H9 (cell line): ENCODE measurements at regions not wholly inside any gene's neighbourhood (a gene's known extent, or its start where the extent isn't known, plus 50 kb on each side); places are given as distances from the start of the nearest gene placed in this dataset.

ENCODE experiments used
- DNase-seq: peaks from one replicate; pipeline ENCODE4 v3.0.0-alpha.2; 2017
- H2AFZ ChIP-seq: one replicate; pipeline ENCODE4 v1.6.1; 2013; ENCODE audit warnings: mild to moderate bottlenecking, low read length, control low read depth, moderate library complexity
- H2AK5ac ChIP-seq: 2 replicates; pipeline ENCODE4 v1.6.1; 2013; ENCODE audit warnings: low read length, control low read depth, mixed read lengths; ENCODE audit not compliant: insufficient read length
- H2BK120ac ChIP-seq: one replicate; pipeline ENCODE4 v1.6.1; 2013; ENCODE audit warnings: low read depth, mild to moderate bottlenecking, low read length, control low read depth, inconsistent platforms; ENCODE audit not compliant: poor library complexity, severe bottlenecking
- H2BK12ac ChIP-seq: 2 replicates; pipeline ENCODE4 v1.6.1; 2013; ENCODE audit warnings: low read length, control low read depth, mixed read lengths, low read depth; ENCODE audit not compliant: insufficient read length
- H2BK15ac ChIP-seq: 2 replicates; pipeline ENCODE4 v1.6.1; 2013; ENCODE audit warnings: low read depth, low read length, control low read depth
- H2BK20ac ChIP-seq: one replicate; pipeline ENCODE4 v1.6.1; 2013; ENCODE audit warnings: low read depth, mild to moderate bottlenecking, low read length, control low read depth, inconsistent platforms; ENCODE audit not compliant: poor library complexity, severe bottlenecking
- H2BK5ac ChIP-seq: 2 replicates; pipeline ENCODE4 v1.6.1; 2013; ENCODE audit warnings: low read length, control low read depth, mixed read lengths; ENCODE audit not compliant: insufficient read length
- H3K14ac ChIP-seq: 2 replicates; pipeline ENCODE4 v1.6.1; 2013; ENCODE audit warnings: low read length, control low read depth; ENCODE audit not compliant: insufficient read depth
- H3K18ac ChIP-seq: 2 replicates; pipeline ENCODE4 v1.6.1; 2013; ENCODE audit warnings: low read depth, mild to moderate bottlenecking, mixed read lengths, low read length, control low read depth; ENCODE audit not compliant: insufficient read length
- H3K23ac ChIP-seq: 2 replicates; pipeline ENCODE4 v1.6.1; 2013; ENCODE audit warnings: low read length, control low read depth, mixed read lengths, low read depth; ENCODE audit not compliant: insufficient read length
- H3K23me2 ChIP-seq: 2 replicates; pipeline ENCODE4 v1.6.1; 2013; ENCODE audit warnings: low read depth, mild to moderate bottlenecking, mixed read lengths, low read length, control low read depth; ENCODE audit not compliant: insufficient read length, poor library complexity, severe bottlenecking
- H3K27ac ChIP-seq: 2 replicates; pipeline ENCODE4 v1.5.1; 2013; ENCODE audit warnings: low read length, control low read depth, mixed read lengths, low read depth; ENCODE audit not compliant: insufficient read length
- H3K27me3 ChIP-seq: 2 replicates; pipeline ENCODE4 v1.6.1; 2013; ENCODE audit warnings: low read length, control low read depth, inconsistent platforms; ENCODE audit not compliant: insufficient read depth
- H3K4ac ChIP-seq: 2 replicates; pipeline ENCODE4 v1.6.1; 2013; ENCODE audit warnings: low read depth, mild to moderate bottlenecking, control low read depth, inconsistent platforms, low read length, moderate library complexity
- H3K4me1 ChIP-seq: 2 replicates; pipeline ENCODE4 v1.6.1; 2013; ENCODE audit warnings: low read length, control low read depth, inconsistent platforms; ENCODE audit not compliant: insufficient read depth
- H3K4me2 ChIP-seq: 2 replicates; pipeline ENCODE4 v1.6.1; 2013; ENCODE audit warnings: low read length, control low read depth, mixed read lengths; ENCODE audit not compliant: insufficient read length, insufficient read depth
- H3K56ac ChIP-seq: 2 replicates; pipeline ENCODE4 v1.6.1; 2013; ENCODE audit warnings: low read depth, mild to moderate bottlenecking, mixed read lengths, low read length, control low read depth; ENCODE audit not compliant: insufficient read length
- H3K79me1 ChIP-seq: 2 replicates; pipeline ENCODE4 v1.6.1; 2013; ENCODE audit warnings: low read depth, mild to moderate bottlenecking, moderate library complexity, low read length, control low read depth, inconsistent platforms; ENCODE audit not compliant: insufficient read depth, poor library complexity, severe bottlenecking
- H3K79me2 ChIP-seq: 2 replicates; pipeline ENCODE4 v1.6.1; 2013; ENCODE audit warnings: low read length, control low read depth, inconsistent platforms; ENCODE audit not compliant: insufficient read depth
- H3K9ac ChIP-seq: 2 replicates; pipeline ENCODE4 v1.6.1; 2013; ENCODE audit warnings: low read length, control low read depth, mixed read lengths; ENCODE audit not compliant: insufficient read length; ENCODE audit errors: extremely low read depth
- H3K9me3 ChIP-seq: one replicate; pipeline ENCODE4 v1.6.1; 2013; ENCODE audit warnings: low read depth, low read length, inconsistent platforms; ENCODE audit not compliant: control insufficient read depth
- H3T11ph ChIP-seq: one replicate; pipeline ENCODE4 v1.6.1; 2013; ENCODE audit warnings: mild to moderate bottlenecking, low read length, control low read depth, inconsistent platforms
- H4K20me1 ChIP-seq: one replicate; pipeline ENCODE4 v1.6.1; 2013; ENCODE audit not compliant: control insufficient read depth, insufficient read length, insufficient read depth
- H4K5ac ChIP-seq: 2 replicates; pipeline ENCODE4 v1.6.1; 2013; ENCODE audit warnings: low read depth, mild to moderate bottlenecking, mixed read lengths, low read length, control low read depth; ENCODE audit not compliant: insufficient read length
- H4K8ac ChIP-seq: replicated peaks from 2 replicates; pipeline ENCODE4 v1.6.1; 2013; ENCODE audit warnings: low read length, control low read depth, mixed read lengths, low read depth; ENCODE audit not compliant: insufficient read length
- H4K91ac ChIP-seq: 2 replicates; pipeline ENCODE4 v1.6.1; 2013; ENCODE audit warnings: low read depth, mild to moderate bottlenecking, moderate library complexity, mixed read lengths, low read length, control low read depth; ENCODE audit not compliant: insufficient read length
- H3K27ac Mint-ChIP-seq, 3 experiments: 2 replicates in 2 of 3; 3 replicates in 1 of 3; pipeline ENCODE4 v1.8.0; 2020 to 2021; ENCODE audit warnings: mixed read lengths in 3 of 3, mild to moderate bottlenecking in 1 of 3, moderate library complexity in 1 of 3
- H3K27me3 Mint-ChIP-seq: 2 replicates; pipeline ENCODE4 v1.8.0; 2021; ENCODE audit warnings: low read depth, mild to moderate bottlenecking, moderate library complexity, mixed read lengths
- H3K36me3 Mint-ChIP-seq, 3 experiments: 2 replicates in 2 of 3; 3 replicates in 1 of 3; pipeline ENCODE4 v1.8.0; 2020 to 2021; ENCODE audit warnings: low read depth in 3 of 3, mixed read lengths in 3 of 3; ENCODE audit not compliant: insufficient read depth in 1 of 3
- H3K4me1 Mint-ChIP-seq, 2 experiments: 2 replicates each; pipeline ENCODE4 v1.8.0; 2020; ENCODE audit warnings: mixed read lengths in 2 of 2
- H3K4me3 Mint-ChIP-seq, 2 experiments: 2 replicates in 1 of 2; 3 replicates in 1 of 2; pipeline ENCODE4 v1.8.0; 2020 to 2021; ENCODE audit warnings: mild to moderate bottlenecking in 2 of 2, mixed read lengths in 2 of 2, moderate library complexity in 1 of 2
- H3K9me3 Mint-ChIP-seq, 2 experiments: 2 replicates in 1 of 2; 3 replicates in 1 of 2; pipeline ENCODE4 v1.8.0; 2020; ENCODE audit warnings: mild to moderate bottlenecking in 2 of 2, mixed read lengths in 2 of 2, moderate library complexity in 1 of 2
- CTCF ChIP-seq: fragments of 200-600 bp; sonication (generic); conservative IDR thresholded peaks from 3 replicates; pipeline ENCODE4 v1.8.0; 2021; ENCODE audit warnings: antibody characterized with exemption, mild to moderate bottlenecking
- WGBS: extraction: QIAGEN DNeasy Blood & Tissue Kit; methylation state at CpG from one replicate; pipeline ENCODE4 v1.1.7; 2013; ENCODE audit warnings: missing lambda C conversion rate, low lambda C conversion rate, mixed read lengths; ENCODE audit not compliant: insufficient read length; ENCODE audit errors: extremely low coverage; 5-methylcytosine and 5-hydroxymethylcytosine counted together

- no peak overlapping the region for H2AFZ ChIP-seq
- no peak overlapping the region for H3K56ac ChIP-seq
- H3K4me2 ChIP-seq = no peak overlapping the region
- no peak overlapping the region for H3K27ac Mint-ChIP-seq
- no peak overlapping the region for H2AK5ac ChIP-seq
- H3K23ac ChIP-seq = no peak overlapping the region
- no peak overlapping the region for H2BK15ac ChIP-seq
- H4K5ac ChIP-seq = no peak overlapping the region
- H4K20me1 ChIP-seq = no peaks in the 10 kb centered on the region
- no peak overlapping the region for H3K4ac ChIP-seq
- no peaks in the 10 kb centered on the region; the same call in none of the 2 replicates for H3K27me3 Mint-ChIP-seq
- H4K91ac ChIP-seq = no peak overlapping the region
- peaks cover 10 to 20% of the 10 kb centered on the region in 2 experiments for H3K9me3 Mint-ChIP-seq
- no peak overlapping the region for H3K14ac ChIP-seq
- no CpG with 5 or more reads among the region's 3 CpGs for WGBS
- no peak overlapping the region for H2BK20ac ChIP-seq
- H3K4me1 Mint-ChIP-seq = no peaks in the 10 kb centered on the region
- peaks cover 0 to 19% (median 6%) of the 10 kb centered on the region in 3 experiments; a peak in 3 of 7 replicates for H3K36me3 Mint-ChIP-seq
- H3K4me3 Mint-ChIP-seq = no peak overlapping the region
- H2BK5ac ChIP-seq = no peak overlapping the region
- H3K4me1 ChIP-seq = no peaks in the 10 kb centered on the region
- no peak overlapping the region for H2BK12ac ChIP-seq
- no peaks in the 10 kb centered on the region for H3K79me1 ChIP-seq
- no peak overlapping the region for H3K18ac ChIP-seq
- no peaks in the 10 kb centered on the region for H3K9me3 ChIP-seq
- H3K27me3 ChIP-seq = peaks cover 2% of the 10 kb centered on the region; the same call in 1 of the 2 replicates
- H3T11ph ChIP-seq = no peak overlapping the region
- DNase-seq = no peak
- no peak overlapping the region for H3K9ac ChIP-seq
- no peak overlapping the region for H3K27ac ChIP-seq
- H4K8ac ChIP-seq = no peak overlapping the region
- no peaks in the 10 kb centered on the region for H3K79me2 ChIP-seq
- H3K23me2 ChIP-seq = no peaks in the 10 kb centered on the region
- no peak for TF ChIP-seq CTCF
- H2BK120ac ChIP-seq = no peak overlapping the region
Measured at GRCh38 chr5:87081016-87081415, 186.7 kb upstream of the RASA1 start.
